Ascending aorta (tissue), 2 donors: ENCODE measurements at regions not wholly inside any gene's neighbourhood (a gene's known extent, or its start where the extent isn't known, plus 50 kb on each side); places are given as distances from the start of the nearest gene placed in this dataset.

Source experiments
- DNase-seq, 2 donors: peaks; one replicate each; pipeline ENCODE4 v3.0.0-alpha.2; 2019; ENCODE audit warnings: low spot score in 2 of 2
- H3K27ac ChIP-seq, 2 donors: fragments of 200-600 bp; sonication (generic); one replicate each; pipeline ENCODE4 v1.5.1; 2016 to 2017; ENCODE audit warnings: mild to moderate bottlenecking in 1 of 2
- H3K27me3 ChIP-seq: fragments of 200-600 bp; sonication (generic); one replicate; pipeline ENCODE4 v1.5.1; 2017
- H3K36me3 ChIP-seq, 2 donors: fragments of 200-600 bp; sonication (generic); one replicate each; pipeline ENCODE4 v1.5.1; 2016
- H3K4me1 ChIP-seq, 2 donors: fragments of 200-600 bp; sonication (generic); one replicate each; pipeline ENCODE4 v1.5.1; 2016 to 2017; ENCODE audit warnings: mild to moderate bottlenecking in 1 of 2
- H3K4me3 ChIP-seq, 2 donors: fragments of 200-600 bp; sonication (generic); one replicate each; pipeline ENCODE4 v1.5.1; 2016 to 2017; ENCODE audit warnings: mild to moderate bottlenecking in 1 of 2
- H3K9me3 ChIP-seq, 2 donors: fragments of 200-600 bp; sonication (generic); one replicate each; pipeline ENCODE4 v1.5.1; 2016
- CTCF ChIP-seq, 3 experiments: fragments of 200-600 bp in 2 of 3; fragments of 450-650 bp in 1 of 3; sonication (generic) in 2 of 3; IDR thresholded peaks; one replicate each; pipeline ENCODE4 v1.5.1; 2016 to 2019; ENCODE audit warnings: antibody characterized with exemption in 3 of 3, mild to moderate bottlenecking in 1 of 3, moderate library complexity in 1 of 3
- intact Hi-C: fragments of 100-400 bp; cut with DNase I; formaldehyde crosslinking; loops from one replicate; pipeline ENCODE4 v1.15.1; 2023

- intact Hi-C loops = no loop called here
- no peak for DNase-seq
- H3K9me3 ChIP-seq = no peaks in the 10 kb centered on the region
- TF ChIP-seq CTCF (IDR thresholded peaks at IDR 0.05) = no peak
- no peak overlapping the region for H3K27ac ChIP-seq
- no peaks in the 10 kb centered on the region for H3K27me3 ChIP-seq
- H3K4me1 ChIP-seq = no peaks in the 10 kb centered on the region
- H3K4me3 ChIP-seq = no peak overlapping the region
- no peaks in the 10 kb centered on the region for H3K36me3 ChIP-seq
Observed at GRCh38 chr18:34077599-34077998, 147.1 kb downstream of the NOL4 start.

- Histone ChIP-seq H3K4me3 (no peak overlapping the region), H3K4me1 (no peaks in the 10 kb centered on the region), H3K36me3 (no peaks in the 10 kb centered on the region), H3K9me3 (no peaks in the 10 kb centered on the region), H3K27ac (no peak overlapping the region), H3K27me3 (no peaks in the 10 kb centered on the region)
- DNase-seq = no peak
- no peak for TF ChIP-seq CTCF (IDR thresholded peaks at IDR 0.05)
- intact Hi-C loops = no loop called here
Observed at GRCh38 chr18:34075963-34076860, 148.5 kb downstream of the NOL4 start.

- DNase-seq = no peak
- no peaks in the 10 kb centered on the region for H3K27me3 ChIP-seq
- H3K36me3 ChIP-seq = no peaks in the 10 kb centered on the region
- H3K9me3 ChIP-seq = no peaks in the 10 kb centered on the region
- no peak overlapping the region for H3K27ac ChIP-seq
- intact Hi-C loops = no loop called here
- TF ChIP-seq CTCF (IDR thresholded peaks at IDR 0.05) = no peak
- H3K4me3 ChIP-seq = no peak overlapping the region
- H3K4me1 ChIP-seq = no peaks in the 10 kb centered on the region
Observed at GRCh38 chr18:34061226-34061625, 163.5 kb downstream of the NOL4 start.

- no peak for DNase-seq
- H3K4me1 ChIP-seq = no peaks in the 10 kb centered on the region
- intact Hi-C loops = no loop called here
- H3K27ac ChIP-seq = no peak overlapping the region
- no peak overlapping the region for H3K4me3 ChIP-seq
- H3K9me3 ChIP-seq = no peaks in the 10 kb centered on the region
- TF ChIP-seq CTCF (IDR thresholded peaks at IDR 0.05) = no peak
- H3K27me3 ChIP-seq = no peaks in the 10 kb centered on the region
- H3K36me3 ChIP-seq = no peaks in the 10 kb centered on the region
Observed at GRCh38 chr18:34055227-34055626, 169.5 kb downstream of the NOL4 start.

- H3K4me3 ChIP-seq = no peak overlapping the region
- intact Hi-C loops = no loop called here
- no peak for TF ChIP-seq CTCF (IDR thresholded peaks at IDR 0.05)
- no peaks in the 10 kb centered on the region for H3K36me3 ChIP-seq
- H3K27ac ChIP-seq = no peak overlapping the region
- DNase-seq = no peak
- H3K9me3 ChIP-seq = no peaks in the 10 kb centered on the region
- no peaks in the 10 kb centered on the region for H3K4me1 ChIP-seq
- H3K27me3 ChIP-seq = no peaks in the 10 kb centered on the region
Observed at GRCh38 chr18:34050661-34051060, 174.1 kb downstream of the NOL4 start.
